B cell (primary cell): ENCODE measurements at regions not wholly inside any gene's neighbourhood (a gene's known extent, or its start where the extent isn't known, plus 50 kb on each side); places are given as distances from the start of the nearest gene placed in this dataset.
"Not testable (repeated sequence)": the region's sequence is repeated elsewhere in the genome, so short reads cannot be mapped to it uniquely, and the experiment has no call there.

ENCODE experiments used
- ATAC-seq: fragments of 200-7000 bp; cut with Tn5 transposase; one replicate; pipeline ENCODE4 v1.10.0; 2021; ENCODE audit warnings: low read depth, mild to moderate bottlenecking, moderate number of reproducible peaks, moderate library complexity
- CTCF ChIA-PET: fragments of 350-600 bp; sonication (Branson Sonifier 250); formaldehyde crosslinking; loops from one replicate; lab custom pipeline; 2021; ENCODE audit warnings: antibody characterized with exemption, inconsistent platforms; lab: Charles Lee
- POLR2A ChIA-PET: fragments of 350-600 bp; sonication (Branson Sonifier 250); formaldehyde crosslinking; loops from one replicate; lab custom pipeline; 2021; ENCODE audit warnings: antibody characterized with exemption; lab: Charles Lee
- DNase-seq: peaks from one replicate; pipeline ENCODE4 v3.0.0; 2013
- H2AFZ ChIP-seq: 2 replicates; pipeline ENCODE4 v1.6.1; 2012; ENCODE audit warnings: mild to moderate bottlenecking, low read depth, low read length; ENCODE audit not compliant: insufficient read depth, poor library complexity, severe bottlenecking
- H3K27ac ChIP-seq, 2 donors: 1 replicate in 1 of 2; 2 replicates in 1 of 2; pipeline ENCODE4 v1.5.1; 2012 to 2013; ENCODE audit warnings: low read length in 2 of 2, mild to moderate bottlenecking in 2 of 2, moderate library complexity in 1 of 2
- H3K27me3 ChIP-seq, 4 experiments: fragments of 200-600 bp in 1 of 4; sonication (generic) in 1 of 4; replicated peaks in 1 of 4; 1 replicate in 2 of 4; 2 replicates in 2 of 4; pipeline versions ENCODE4 v1.6.1 to v1.7.0; 2013 to 2016; ENCODE audit warnings: low read length in 3 of 4, mild to moderate bottlenecking in 2 of 4, mixed read lengths in 1 of 4, moderate library complexity in 1 of 4; ENCODE audit not compliant: insufficient read depth in 4 of 4, control insufficient read depth in 3 of 4; ENCODE audit errors: control extremely low read depth in 1 of 4
- H3K36me3 ChIP-seq, 2 experiments: replicated peaks in 1 of 2; 1 replicate in 1 of 2; 2 replicates in 1 of 2; pipeline versions ENCODE4 v1.6.1 to v1.7.1; 2013; ENCODE audit warnings: low read length in 1 of 2; ENCODE audit not compliant: insufficient read depth in 2 of 2, control insufficient read depth in 1 of 2; ENCODE audit errors: control extremely low read depth in 1 of 2, extremely low read depth in 1 of 2
- H3K4me1 ChIP-seq, 2 donors: fragments of 200-600 bp in 1 of 2; sonication (generic) in 1 of 2; 1 replicate in 1 of 2; 2 replicates in 1 of 2; pipeline versions ENCODE4 v1.5.1 to v1.6.1; 2013 to 2017; ENCODE audit warnings: low read length in 2 of 2; ENCODE audit not compliant: control insufficient read depth in 2 of 2, insufficient read depth in 2 of 2
- H3K4me2 ChIP-seq: replicated peaks from 2 replicates; pipeline ENCODE3; 2012; ENCODE audit warnings: mild to moderate bottlenecking, low read depth, low read length; ENCODE audit not compliant: poor library complexity, severe bottlenecking
- H3K4me3 ChIP-seq, 5 experiments: fragments of 200-600 bp in 1 of 5; sonication (generic) in 1 of 5; 1 replicate in 3 of 5; 2 replicates in 2 of 5; pipeline versions ENCODE4 v1.5.1 to v1.7.0; 2011 to 2016; ENCODE audit warnings: low read length in 4 of 5, mild to moderate bottlenecking in 4 of 5, low read depth in 2 of 5, control low read depth in 1 of 5, moderate library complexity in 1 of 5; ENCODE audit not compliant: insufficient read depth in 1 of 5; ENCODE audit errors: control extremely low read depth in 1 of 5, extremely low read depth in 1 of 5
- H3K79me2 ChIP-seq: fragments of 200-600 bp; sonication (generic); one replicate; pipeline ENCODE4 v1.6.0; 2016; ENCODE audit warnings: low read length; ENCODE audit not compliant: control insufficient read depth, insufficient read depth
- H3K9ac ChIP-seq: fragments of 200-600 bp; sonication (generic); 2 replicates; pipeline ENCODE4 v1.6.1; 2017; ENCODE audit warnings: mild to moderate bottlenecking, low read length, moderate library complexity
- H3K9me3 ChIP-seq, 3 donors: one replicate each; pipeline versions ENCODE4 v1.6.1 to v1.7.1; 2013; ENCODE audit warnings: low read length in 2 of 3; ENCODE audit not compliant: control insufficient read depth in 2 of 3, insufficient read depth in 1 of 3; ENCODE audit errors: control extremely low read depth in 1 of 3
- H4K20me1 ChIP-seq: 2 replicates; pipeline ENCODE4 v1.6.0; 2012; ENCODE audit warnings: mild to moderate bottlenecking, low read length; ENCODE audit not compliant: insufficient read depth, control insufficient read depth, poor library complexity, severe bottlenecking
- H3K27ac Mint-ChIP-seq: one replicate; pipeline ENCODE4 v1.8.0; 2021; ENCODE audit warnings: mixed read lengths
- H3K27me3 Mint-ChIP-seq: one replicate; pipeline ENCODE4 v1.8.0; 2021; ENCODE audit warnings: mixed read lengths
- H3K4me1 Mint-ChIP-seq: one replicate; pipeline ENCODE4 v1.8.0; 2021; ENCODE audit warnings: mixed read lengths
- H3K4me3 Mint-ChIP-seq: one replicate; pipeline ENCODE4 v1.8.0; 2021; ENCODE audit warnings: mixed read lengths
- H3K9me3 Mint-ChIP-seq: one replicate; pipeline ENCODE4 v1.8.0; 2022; ENCODE audit warnings: mixed read lengths; ENCODE audit not compliant: insufficient read depth
- EZH2 ChIP-seq: IDR thresholded peaks from 2 replicates; pipeline ENCODE4 v1.6.1; 2012; ENCODE audit warnings: borderline replicate concordance, low read depth, mild to moderate bottlenecking, moderate library complexity, low read length; ENCODE audit not compliant: insufficient read depth, poor library complexity, severe bottlenecking
- WGBS: methylation state at CpG from one replicate; pipeline ENCODE4 v1.1.5; 2013; ENCODE audit warnings: missing lambda C conversion rate; ENCODE audit not compliant: insufficient coverage; 5-methylcytosine and 5-hydroxymethylcytosine counted together
- intact Hi-C: fragments of 100-400 bp; cut with micrococcal nuclease; formaldehyde crosslinking; loops from one replicate; pipeline ENCODE4 v1.10.0; 2022
- TF ChIP-seq, protein P1 (sequence below): fragments of 200-600 bp; IDR thresholded peaks from one replicate; pipeline ENCODE4 v1.8.0; 2022; ENCODE audit warnings: antibody characterized with exemption, mild to moderate bottlenecking

DNA sequence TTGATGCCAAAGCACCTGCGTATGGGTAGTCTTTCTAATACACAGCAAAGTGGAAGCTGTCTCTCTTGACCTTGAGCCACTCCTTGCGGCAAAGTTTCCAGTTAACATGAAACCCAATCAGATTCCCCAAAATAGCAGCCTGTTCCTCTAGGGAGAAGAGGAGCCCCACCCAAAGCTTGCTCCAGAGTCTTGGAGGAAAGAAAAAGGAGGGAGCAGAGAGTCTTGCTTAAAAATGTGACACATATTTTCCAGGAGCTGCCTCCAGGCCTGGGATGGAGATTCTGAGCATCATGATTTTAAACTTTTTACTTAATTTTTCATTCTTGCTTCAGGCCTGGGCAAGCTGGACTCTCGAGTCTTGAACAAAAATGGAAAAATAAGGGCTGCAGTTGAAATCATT is 223.5 kb upstream of the TNC start:
- H3K9me3 ChIP-seq, result no peaks in the 10 kb centered on the region
- TF ChIP-seq, protein P1, sequence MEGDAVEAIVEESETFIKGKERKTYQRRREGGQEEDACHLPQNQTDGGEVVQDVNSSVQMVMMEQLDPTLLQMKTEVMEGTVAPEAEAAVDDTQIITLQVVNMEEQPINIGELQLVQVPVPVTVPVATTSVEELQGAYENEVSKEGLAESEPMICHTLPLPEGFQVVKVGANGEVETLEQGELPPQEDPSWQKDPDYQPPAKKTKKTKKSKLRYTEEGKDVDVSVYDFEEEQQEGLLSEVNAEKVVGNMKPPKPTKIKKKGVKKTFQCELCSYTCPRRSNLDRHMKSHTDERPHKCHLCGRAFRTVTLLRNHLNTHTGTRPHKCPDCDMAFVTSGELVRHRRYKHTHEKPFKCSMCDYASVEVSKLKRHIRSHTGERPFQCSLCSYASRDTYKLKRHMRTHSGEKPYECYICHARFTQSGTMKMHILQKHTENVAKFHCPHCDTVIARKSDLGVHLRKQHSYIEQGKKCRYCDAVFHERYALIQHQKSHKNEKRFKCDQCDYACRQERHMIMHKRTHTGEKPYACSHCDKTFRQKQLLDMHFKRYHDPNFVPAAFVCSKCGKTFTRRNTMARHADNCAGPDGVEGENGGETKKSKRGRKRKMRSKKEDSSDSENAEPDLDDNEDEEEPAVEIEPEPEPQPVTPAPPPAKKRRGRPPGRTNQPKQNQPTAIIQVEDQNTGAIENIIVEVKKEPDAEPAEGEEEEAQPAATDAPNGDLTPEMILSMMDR, result no peak
- TF ChIP-seq EZH2, result no peak
- H3K4me2 ChIP-seq, result no peak overlapping the region
- CTCF ChIA-PET, result interaction anchor here (0.7 kb wide), 1 partner anchor 8 kb away, joined by 3 read pairs; no protein-coding TSS in a partner anchor
- H3K27me3 ChIP-seq, result peaks cover 0 to 3% (median 0%) of the 10 kb centered on the region in 4 experiments
- no peaks in the 10 kb centered on the region for H3K79me2 ChIP-seq
- H2AFZ ChIP-seq, result no peak overlapping the region
- no peaks in the 10 kb centered on the region for H3K36me3 ChIP-seq
- H3K4me1 ChIP-seq, result no peaks in the 10 kb centered on the region
- no peak overlapping the region for H3K27ac ChIP-seq
- H3K9ac ChIP-seq, result no peak overlapping the region
- Mint-ChIP-seq H3K27me3 (peaks cover 7% of the 10 kb centered on the region), H3K9me3 (no peaks in the 10 kb centered on the region), H3K4me1 (no peaks in the 10 kb centered on the region), H3K27ac (no peak overlapping the region), H3K4me3 (no peak overlapping the region)
- intact Hi-C loops, result no loop called here
- 67% methylated on average over 1 of the region's 3 CpGs for WGBS
- no peak overlapping the region for H3K4me3 ChIP-seq
- DNase-seq (no peak), ATAC-seq (no peak)
- POLR2A ChIA-PET, result no interaction called here
- H4K20me1 ChIP-seq, result no peaks in the 10 kb centered on the region

DNA sequence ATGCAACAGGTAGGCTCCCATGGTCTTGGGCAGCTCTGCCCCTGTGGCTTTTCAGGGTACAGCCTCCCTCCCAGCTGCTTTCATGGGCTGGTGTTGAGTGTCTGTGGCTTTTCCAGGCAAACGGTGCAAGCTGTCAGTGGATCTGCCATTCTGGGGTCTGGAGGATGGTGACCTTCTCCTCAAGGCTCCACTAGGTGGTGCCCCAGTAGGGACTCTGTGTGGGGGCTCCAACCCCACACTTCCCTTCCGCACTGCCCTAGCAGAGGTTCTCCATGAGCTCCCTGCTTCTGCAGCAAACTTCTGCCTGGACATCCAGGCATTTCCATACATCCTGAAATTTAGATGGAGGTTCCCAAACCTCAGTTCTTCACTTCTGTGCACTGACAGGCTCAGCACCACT is 229.8 kb upstream of the TNC start:
- H2AFZ ChIP-seq, H3K27me3 ChIP-seq, H3K36me3 ChIP-seq, intact Hi-C loops, H3K9ac ChIP-seq, ATAC-seq, H3K27ac Mint-ChIP-seq, DNase-seq, H3K27me3 Mint-ChIP-seq, CTCF ChIA-PET, H4K20me1 ChIP-seq, H3K79me2 ChIP-seq, POLR2A ChIA-PET, H3K4me1 ChIP-seq, H3K4me2 ChIP-seq, H3K4me1 Mint-ChIP-seq, H3K4me3 ChIP-seq, H3K9me3 Mint-ChIP-seq, H3K27ac ChIP-seq, H3K9me3 ChIP-seq, H3K4me3 Mint-ChIP-seq: not testable (repeated sequence)
- 78% methylated on average over 1 of the region's 2 CpGs for WGBS

DNA sequence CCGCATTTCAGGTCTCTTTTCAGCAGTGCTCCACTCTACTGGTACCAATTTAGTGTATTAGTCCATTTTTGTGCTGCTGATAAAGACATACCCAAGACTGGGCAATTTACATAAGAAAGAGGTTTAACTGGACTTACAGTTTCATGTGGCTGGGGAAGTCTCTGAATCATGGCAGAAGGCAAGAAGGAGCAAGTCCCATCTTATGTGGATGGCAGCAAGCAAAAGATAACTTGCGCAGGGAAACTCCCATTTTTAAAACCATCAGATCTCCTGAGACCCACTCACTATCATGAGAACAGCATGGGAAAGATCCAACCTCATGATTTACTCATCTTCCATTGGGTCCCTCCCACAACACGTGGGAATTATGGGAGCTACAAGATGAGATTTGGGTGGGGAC is 231.0 kb upstream of the TNC start:
- H3K79me2 ChIP-seq, intact Hi-C loops, DNase-seq, H3K4me1 ChIP-seq, H3K4me3 Mint-ChIP-seq, H3K4me2 ChIP-seq, H3K4me3 ChIP-seq, H3K27ac ChIP-seq, CTCF ChIA-PET, H3K36me3 ChIP-seq, POLR2A ChIA-PET, H3K27ac Mint-ChIP-seq, H3K27me3 ChIP-seq, H3K9me3 ChIP-seq, H3K9ac ChIP-seq, H3K27me3 Mint-ChIP-seq, H2AFZ ChIP-seq, H3K9me3 Mint-ChIP-seq, H4K20me1 ChIP-seq, ATAC-seq, H3K4me1 Mint-ChIP-seq: not testable (repeated sequence)
- 100% methylated on average over 1 of the region's 3 CpGs for WGBS
